Neural cell (in vitro differentiated cells): ENCODE measurements at regions not wholly inside any gene's neighbourhood (a gene's known extent, or its start where the extent isn't known, plus 50 kb on each side); places are given as distances from the start of the nearest gene placed in this dataset.

Experiments used
- H2AFZ ChIP-seq: fragments of 200-600, 300-800 bp; sonication (generic), shearing (Covaris generic); 2 replicates; pipeline ENCODE4 v1.6.0; 2014; ENCODE audit warnings: low read depth, mild to moderate bottlenecking, antibody characterized with exemption, low read length, moderate library complexity
- H3F3A ChIP-seq: fragments of 200-600 bp; shearing (Covaris generic); 2 replicates; pipeline ENCODE4 v1.6.1; 2016; ENCODE audit warnings: mild to moderate bottlenecking, moderate library complexity, mixed read lengths, antibody characterized with exemption, low read length; ENCODE audit not compliant: insufficient read depth, poor library complexity, severe bottlenecking
- H3K27ac ChIP-seq: fragments of 200-600, 300-800 bp; sonication (generic), shearing (Covaris generic); 2 replicates; pipeline ENCODE4 v1.5.1; 2014; ENCODE audit warnings: mild to moderate bottlenecking, low read length, moderate library complexity
- H3K27me3 ChIP-seq: fragments of 300-800, 200-600 bp; sonication (generic), shearing (Covaris generic); 2 replicates; pipeline ENCODE4 v1.6.0; 2014; ENCODE audit warnings: mild to moderate bottlenecking, low read depth, low read length, moderate library complexity; ENCODE audit not compliant: insufficient read depth
- H3K36me3 ChIP-seq: fragments of 300-800, 200-600 bp; sonication (generic), shearing (Covaris generic); 2 replicates; pipeline ENCODE4 v1.5.1; 2014; ENCODE audit warnings: mild to moderate bottlenecking, antibody characterized with exemption, low read length, moderate library complexity; ENCODE audit not compliant: insufficient read depth
- H3K4me2 ChIP-seq: fragments of 300-800, 200-600 bp; sonication (generic), shearing (Covaris generic); 2 replicates; pipeline ENCODE4 v1.6.0; 2014; ENCODE audit warnings: mild to moderate bottlenecking, low read length
- H3K4me3 ChIP-seq: fragments of 300-800, 200-600 bp; sonication (generic), shearing (Covaris generic); 2 replicates; pipeline ENCODE4 v1.5.1; 2014; ENCODE audit warnings: mild to moderate bottlenecking, low read length, moderate library complexity
- H3K79me2 ChIP-seq: fragments of 200-600 bp; shearing (Covaris generic); replicated peaks from 2 replicates; pipeline ENCODE4 v1.6.0; 2014; ENCODE audit warnings: mild to moderate bottlenecking, low read length, moderate library complexity; ENCODE audit not compliant: insufficient read depth
- H3K9ac ChIP-seq: fragments of 300-800, 200-600 bp; sonication (generic), shearing (Covaris generic); 2 replicates; pipeline ENCODE4 v1.6.1; 2016; ENCODE audit warnings: mild to moderate bottlenecking, low read length, mixed read lengths
- H3K9me2 ChIP-seq: fragments of 200-600 bp; shearing (Covaris generic); 2 replicates; pipeline ENCODE4 v1.6.1; 2016; ENCODE audit warnings: mild to moderate bottlenecking, low read length, mixed read lengths; ENCODE audit not compliant: insufficient read depth
- H3K9me3 ChIP-seq: fragments of 200-600, 300-800 bp; sonication (generic), shearing (Covaris generic); 2 replicates; pipeline ENCODE4 v1.6.1; 2016; ENCODE audit warnings: mild to moderate bottlenecking, mixed run types, low read length, moderate library complexity, mixed read lengths
- H4K20me1 ChIP-seq: fragments of 200-600 bp; shearing (Covaris generic); 2 replicates; pipeline ENCODE4 v1.6.1; 2016; ENCODE audit warnings: mild to moderate bottlenecking, mixed run types; ENCODE audit not compliant: insufficient read depth
- EP300 ChIP-seq: fragments of 450-650 bp; conservative IDR thresholded peaks from 2 replicates; pipeline ENCODE4 v1.6.1; 2014; ENCODE audit warnings: antibody characterized with exemption, mild to moderate bottlenecking, moderate library complexity; ENCODE audit not compliant: poor library complexity, severe bottlenecking
- EZH2 ChIP-seq: fragments of 200-600, 300-800 bp; shearing (Covaris generic), sonication (generic); IDR thresholded peaks from 2 replicates; pipeline ENCODE4 v1.6.1; 2014; ENCODE audit warnings: antibody characterized with exemption, low read length, borderline replicate concordance, mild to moderate bottlenecking; ENCODE audit not compliant: insufficient read depth, poor library complexity, severe bottlenecking
- MXI1 ChIP-seq: fragments of 450-650 bp; conservative IDR thresholded peaks from 2 replicates; pipeline ENCODE4 v1.6.1; 2014; ENCODE audit warnings: antibody characterized with exemption, mild to moderate bottlenecking; ENCODE audit not compliant: poor library complexity, severe bottlenecking
- POLR2AphosphoS5 ChIP-seq: IDR thresholded peaks from 2 replicates; pipeline ENCODE4 v1.6.1; 2012
- RAD21 ChIP-seq: fragments of 450-650 bp; conservative IDR thresholded peaks from 2 replicates; pipeline ENCODE4 v1.6.1; 2014; ENCODE audit warnings: antibody characterized with exemption, mild to moderate bottlenecking, moderate library complexity
- REST ChIP-seq: IDR thresholded peaks from 2 replicates; pipeline ENCODE4 v1.6.1; 2012; ENCODE audit warnings: borderline replicate concordance
- SMC3 ChIP-seq: fragments of 450-650 bp; conservative IDR thresholded peaks from 2 replicates; pipeline ENCODE4 v1.6.1; 2014; ENCODE audit warnings: antibody characterized with exemption, mild to moderate bottlenecking, moderate library complexity; ENCODE audit not compliant: poor library complexity
- TAF1 ChIP-seq: IDR thresholded peaks from 2 replicates; pipeline ENCODE4 v1.6.1; 2012; ENCODE audit warnings: low read depth
- TF ChIP-seq, protein P1 (sequence below): fragments of 450-650 bp; IDR thresholded peaks from 2 replicates; pipeline ENCODE4 v1.5.1; 2014; ENCODE audit warnings: antibody characterized with exemption, mild to moderate bottlenecking, moderate library complexity; ENCODE audit not compliant: poor library complexity, severe bottlenecking

DNA sequence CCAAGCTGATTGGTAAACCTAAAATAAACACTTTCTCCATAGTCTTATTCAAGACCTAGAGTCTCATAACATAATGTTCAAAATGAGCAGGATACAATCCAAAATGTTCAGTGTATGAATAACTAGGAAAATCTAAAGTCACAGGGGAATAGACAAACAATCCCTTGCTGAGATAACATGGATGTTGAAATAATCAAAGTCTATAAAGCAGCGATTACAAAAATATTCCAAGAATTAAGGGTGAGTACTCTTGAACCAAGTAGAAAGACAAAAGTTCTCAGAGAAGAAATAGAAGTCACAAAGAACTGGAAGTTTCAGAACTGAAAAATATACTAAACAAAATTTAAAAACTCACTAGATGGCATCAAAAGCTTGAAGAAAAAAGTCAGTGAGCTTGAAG is 561.0 kb downstream of the INSC start:
- Histone ChIP-seq H4K20me1 (no peaks in the 10 kb centered on the region), H3K36me3 (no peaks in the 10 kb centered on the region), H3K4me2 (no peak overlapping the region), H3K9me3 (no peaks in the 10 kb centered on the region), H3K9me2 (no peaks in the 10 kb centered on the region), H3F3A (no peaks in the 10 kb centered on the region), H2AFZ (no peak overlapping the region), H3K27me3 (no peaks in the 10 kb centered on the region), H3K79me2 (no peaks in the 10 kb centered on the region), H3K9ac (no peak overlapping the region), H3K27ac (no peak overlapping the region), H3K4me3 (no peak overlapping the region)
- TF ChIP-seq SMC3 (no peak), TAF1 (no peak), RAD21 (no peak), EZH2 (no peak), REST (no peak)

DNA sequence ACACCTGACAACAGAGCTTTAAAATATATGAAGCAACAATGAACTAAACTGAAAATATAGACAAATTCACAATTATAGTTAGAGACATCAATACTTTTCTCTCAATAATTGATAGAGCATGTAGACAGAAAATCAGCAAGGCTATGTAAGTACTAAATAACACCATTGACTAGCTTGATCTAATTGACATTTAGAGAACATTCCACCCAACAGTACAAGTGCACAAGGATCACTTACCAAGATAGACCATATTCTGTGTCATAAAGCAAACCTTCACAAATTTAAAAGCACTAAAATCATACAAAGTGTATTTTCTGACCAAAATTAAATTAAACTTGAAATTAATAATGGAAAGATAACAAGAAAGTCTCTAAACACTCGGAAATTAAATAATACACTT is 562.5 kb downstream of the INSC start:
- Histone ChIP-seq H3K9me2 (no peaks in the 10 kb centered on the region), H3K79me2 (no peaks in the 10 kb centered on the region), H3K27ac (no peak overlapping the region), H3K4me3 (no peak overlapping the region), H3K36me3 (no peaks in the 10 kb centered on the region), H3K9ac (no peak overlapping the region), H4K20me1 (no peaks in the 10 kb centered on the region), H2AFZ (no peak overlapping the region), H3K4me2 (no peak overlapping the region), H3K9me3 (no peaks in the 10 kb centered on the region), H3K27me3 (no peaks in the 10 kb centered on the region), H3F3A (no peaks in the 10 kb centered on the region)
- TF ChIP-seq, protein P1, sequence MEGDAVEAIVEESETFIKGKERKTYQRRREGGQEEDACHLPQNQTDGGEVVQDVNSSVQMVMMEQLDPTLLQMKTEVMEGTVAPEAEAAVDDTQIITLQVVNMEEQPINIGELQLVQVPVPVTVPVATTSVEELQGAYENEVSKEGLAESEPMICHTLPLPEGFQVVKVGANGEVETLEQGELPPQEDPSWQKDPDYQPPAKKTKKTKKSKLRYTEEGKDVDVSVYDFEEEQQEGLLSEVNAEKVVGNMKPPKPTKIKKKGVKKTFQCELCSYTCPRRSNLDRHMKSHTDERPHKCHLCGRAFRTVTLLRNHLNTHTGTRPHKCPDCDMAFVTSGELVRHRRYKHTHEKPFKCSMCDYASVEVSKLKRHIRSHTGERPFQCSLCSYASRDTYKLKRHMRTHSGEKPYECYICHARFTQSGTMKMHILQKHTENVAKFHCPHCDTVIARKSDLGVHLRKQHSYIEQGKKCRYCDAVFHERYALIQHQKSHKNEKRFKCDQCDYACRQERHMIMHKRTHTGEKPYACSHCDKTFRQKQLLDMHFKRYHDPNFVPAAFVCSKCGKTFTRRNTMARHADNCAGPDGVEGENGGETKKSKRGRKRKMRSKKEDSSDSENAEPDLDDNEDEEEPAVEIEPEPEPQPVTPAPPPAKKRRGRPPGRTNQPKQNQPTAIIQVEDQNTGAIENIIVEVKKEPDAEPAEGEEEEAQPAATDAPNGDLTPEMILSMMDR, result no peak
- TF ChIP-seq EZH2 (no peak), EP300 (no peak), REST (no peak), MXI1 (no peak), SMC3 (no peak), TAF1 (no peak), POLR2AphosphoS5 (no peak), RAD21 (no peak)
